Nephron (organoid): ENCODE measurements at regions not wholly inside any gene's neighbourhood (a gene's known extent, or its start where the extent isn't known, plus 50 kb on each side); places are given as distances from the start of the nearest gene placed in this dataset.

Source experiments
- H3K27ac Mint-ChIP-seq, 3 experiments: 2 replicates each; pipeline ENCODE4 v1.8.0; 2020; ENCODE audit warnings: mixed read lengths in 3 of 3, mild to moderate bottlenecking in 2 of 3, moderate library complexity in 1 of 3
- H3K27me3 Mint-ChIP-seq: 2 replicates; pipeline ENCODE4 v1.8.0; 2021; ENCODE audit warnings: low read depth, mild to moderate bottlenecking, moderate library complexity, mixed read lengths
- H3K36me3 Mint-ChIP-seq: 2 replicates; pipeline ENCODE4 v1.8.0; 2020; ENCODE audit warnings: low read depth, mixed read lengths
- H3K4me1 Mint-ChIP-seq: 2 replicates; pipeline ENCODE4 v1.8.0; 2020; ENCODE audit warnings: mixed read lengths
- H3K4me3 Mint-ChIP-seq, 3 experiments: 2 replicates each; pipeline ENCODE4 v1.8.0; 2020; ENCODE audit warnings: mild to moderate bottlenecking in 3 of 3, mixed read lengths in 3 of 3, moderate library complexity in 2 of 3
- H3K9me3 Mint-ChIP-seq: 2 replicates; pipeline ENCODE4 v1.8.0; 2020; ENCODE audit warnings: mixed read lengths
- CTCF ChIP-seq, 3 experiments: fragments of 200-600 bp; sonication (generic); IDR thresholded peaks; one replicate each; pipeline ENCODE4 v1.5.0; 2021; ENCODE audit warnings: antibody characterized with exemption in 3 of 3; ENCODE audit not compliant: unreplicated experiment in 3 of 3

GRCh38 chr12:113568021-113568420 is 96.3 kb upstream of the LHX5 start:
- no peak overlapping the region for H3K27ac Mint-ChIP-seq
- no peak for TF ChIP-seq CTCF (IDR thresholded peaks at IDR 0.05; ENCODE audit: unreplicated experiment in 3 of 3)
- H3K9me3 Mint-ChIP-seq = no peaks in the 10 kb centered on the region
- H3K27me3 Mint-ChIP-seq = peaks cover 68% of the 10 kb centered on the region
- no peaks in the 10 kb centered on the region for H3K4me1 Mint-ChIP-seq
- H3K36me3 Mint-ChIP-seq = no peaks in the 10 kb centered on the region
- H3K4me3 Mint-ChIP-seq = no peak overlapping the region

- H3K9me3 Mint-ChIP-seq = no peaks in the 10 kb centered on the region
- H3K4me3 Mint-ChIP-seq = no peak overlapping the region
- no peaks in the 10 kb centered on the region for H3K4me1 Mint-ChIP-seq
- TF ChIP-seq CTCF (IDR thresholded peaks at IDR 0.05; ENCODE audit: unreplicated experiment in 3 of 3) = no peak
- peaks cover 77% of the 10 kb centered on the region for H3K27me3 Mint-ChIP-seq
- H3K27ac Mint-ChIP-seq = no peak overlapping the region
- H3K36me3 Mint-ChIP-seq = no peaks in the 10 kb centered on the region
Measured at GRCh38 chr12:113565368-113565767, 93.7 kb upstream of the LHX5 start.

- H3K4me3 Mint-ChIP-seq = no peak overlapping the region
- no peaks in the 10 kb centered on the region for H3K36me3 Mint-ChIP-seq
- no peak overlapping the region for H3K27ac Mint-ChIP-seq
- no peak for TF ChIP-seq CTCF (IDR thresholded peaks at IDR 0.05; ENCODE audit: unreplicated experiment in 3 of 3)
- no peaks in the 10 kb centered on the region for H3K4me1 Mint-ChIP-seq
- peaks cover 79% of the 10 kb centered on the region for H3K27me3 Mint-ChIP-seq
- H3K9me3 Mint-ChIP-seq = no peaks in the 10 kb centered on the region
Measured at GRCh38 chr12:113561068-113561780, 89.6 kb upstream of the LHX5 start.

- no peaks in the 10 kb centered on the region for H3K4me1 Mint-ChIP-seq
Measured at GRCh38 chr12:113559466-113559865, 87.8 kb upstream of the LHX5 start.

GRCh38 chr12:113555226-113555625 is 83.6 kb upstream of the LHX5 start:
- TF ChIP-seq CTCF (IDR thresholded peaks at IDR 0.05; ENCODE audit: unreplicated experiment in 3 of 3) = no peak
- Mint-ChIP-seq H3K27ac (no peak overlapping the region), H3K36me3 (no peaks in the 10 kb centered on the region), H3K27me3 (peaks cover 54% of the 10 kb centered on the region), H3K9me3 (no peaks in the 10 kb centered on the region), H3K4me1 (no peaks in the 10 kb centered on the region), H3K4me3 (no peak overlapping the region)

More at GRCh38 chr12:113559466-113559865, 87.8 kb upstream of the LHX5 start:
- Mint-ChIP-seq H3K27me3 (peaks cover 74% of the 10 kb centered on the region), H3K27ac (no peak overlapping the region), H3K36me3 (no peaks in the 10 kb centered on the region), H3K4me3 (no peak overlapping the region), H3K9me3 (no peaks in the 10 kb centered on the region)
- TF ChIP-seq CTCF (IDR thresholded peaks at IDR 0.05; ENCODE audit: unreplicated experiment in 3 of 3) = no peak

- H3K36me3 Mint-ChIP-seq = no peaks in the 10 kb centered on the region
- H3K27ac Mint-ChIP-seq = no peak overlapping the region
- no peaks in the 10 kb centered on the region for H3K9me3 Mint-ChIP-seq
- peaks cover 37% of the 10 kb centered on the region for H3K27me3 Mint-ChIP-seq
- H3K4me3 Mint-ChIP-seq = no peak overlapping the region
- no peak for TF ChIP-seq CTCF (IDR thresholded peaks at IDR 0.05; ENCODE audit: unreplicated experiment in 3 of 3)
- H3K4me1 Mint-ChIP-seq = no peaks in the 10 kb centered on the region
Measured at GRCh38 chr12:113552760-113553159, 81.1 kb upstream of the LHX5 start.
